Mesendoderm (in vitro differentiated cells): ENCODE measurements at regions not wholly inside any gene's neighbourhood (a gene's known extent, or its start where the extent isn't known, plus 50 kb on each side); places are given as distances from the start of the nearest gene placed in this dataset.

Experiments
- DNase-seq: peaks from one replicate; pipeline ENCODE4 v3.0.0; 2013
- H2AK5ac ChIP-seq: 2 replicates; pipeline ENCODE4 v1.6.1; 2013; ENCODE audit warnings: low read length, inconsistent platforms
- H2BK120ac ChIP-seq: 2 replicates; pipeline ENCODE4 v1.6.1; 2013; ENCODE audit warnings: low read depth, mild to moderate bottlenecking, low read length, moderate library complexity, mixed read lengths
- H2BK15ac ChIP-seq: replicated peaks from 2 replicates; pipeline ENCODE4 v1.6.1; 2013; ENCODE audit warnings: low read depth, mild to moderate bottlenecking, moderate library complexity
- H2BK5ac ChIP-seq: 2 replicates; pipeline ENCODE4 v1.6.1; 2013; ENCODE audit warnings: low read length, inconsistent platforms
- H3K18ac ChIP-seq: 2 replicates; pipeline ENCODE4 v1.6.1; 2013; ENCODE audit warnings: mild to moderate bottlenecking, low read length, mixed read lengths
- H3K23ac ChIP-seq: one replicate; pipeline ENCODE4 v1.6.1; 2013; ENCODE audit warnings: low read length
- H3K27ac ChIP-seq: 2 replicates; pipeline ENCODE4 v1.5.1; 2013; ENCODE audit warnings: low read depth, mild to moderate bottlenecking, inconsistent platforms, low read length, moderate library complexity
- H3K27me3 ChIP-seq: 2 replicates; pipeline ENCODE4 v1.6.1; 2013; ENCODE audit warnings: low read length, control low read depth, mild to moderate bottlenecking, inconsistent platforms; ENCODE audit not compliant: insufficient read depth, poor library complexity
- H3K36me3 ChIP-seq: 2 replicates; pipeline ENCODE4 v1.6.1; 2013; ENCODE audit warnings: low read length, inconsistent platforms; ENCODE audit not compliant: control insufficient read depth, insufficient read depth
- H3K4ac ChIP-seq: one replicate; pipeline ENCODE4 v1.6.1; 2013; ENCODE audit warnings: low read depth, mild to moderate bottlenecking, low read length, moderate library complexity
- H3K4me1 ChIP-seq: 2 replicates; pipeline ENCODE4 v1.6.1; 2013; ENCODE audit warnings: low read depth, low read length, inconsistent platforms; ENCODE audit not compliant: control insufficient read depth
- H3K4me2 ChIP-seq: 2 replicates; pipeline ENCODE4 v1.6.1; 2013; ENCODE audit warnings: low read length
- H3K4me3 ChIP-seq: 2 replicates; pipeline ENCODE4 v1.5.1; 2013; ENCODE audit warnings: mild to moderate bottlenecking, low read length
- H3K56ac ChIP-seq: one replicate; pipeline ENCODE4 v1.6.1; 2013; ENCODE audit warnings: low read length
- H3K79me1 ChIP-seq: 2 replicates; pipeline ENCODE4 v1.6.1; 2013; ENCODE audit warnings: low read length, inconsistent platforms
- H3K79me2 ChIP-seq: 2 replicates; pipeline ENCODE4 v1.6.1; 2013; ENCODE audit warnings: mild to moderate bottlenecking, low read length; ENCODE audit not compliant: control insufficient read depth, insufficient read depth
- H3K9ac ChIP-seq: 2 replicates; pipeline ENCODE4 v1.6.1; 2013; ENCODE audit warnings: low read length, inconsistent platforms
- H4K5ac ChIP-seq: one replicate; pipeline ENCODE4 v1.6.1; 2013; ENCODE audit warnings: low read length
- H4K8ac ChIP-seq: one replicate; pipeline ENCODE4 v1.6.1; 2013; ENCODE audit warnings: low read depth, mild to moderate bottlenecking, control low read depth, low read length, moderate library complexity
- WGBS: extraction: QIAGEN DNeasy Blood & Tissue Kit; methylation state at CpG from one replicate; pipeline ENCODE4 v1.1.7; 2013; ENCODE audit warnings: low lambda C conversion rate, missing lambda C conversion rate; ENCODE audit not compliant: insufficient coverage; ENCODE audit errors: extremely low coverage; 5-methylcytosine and 5-hydroxymethylcytosine counted together

DNA sequence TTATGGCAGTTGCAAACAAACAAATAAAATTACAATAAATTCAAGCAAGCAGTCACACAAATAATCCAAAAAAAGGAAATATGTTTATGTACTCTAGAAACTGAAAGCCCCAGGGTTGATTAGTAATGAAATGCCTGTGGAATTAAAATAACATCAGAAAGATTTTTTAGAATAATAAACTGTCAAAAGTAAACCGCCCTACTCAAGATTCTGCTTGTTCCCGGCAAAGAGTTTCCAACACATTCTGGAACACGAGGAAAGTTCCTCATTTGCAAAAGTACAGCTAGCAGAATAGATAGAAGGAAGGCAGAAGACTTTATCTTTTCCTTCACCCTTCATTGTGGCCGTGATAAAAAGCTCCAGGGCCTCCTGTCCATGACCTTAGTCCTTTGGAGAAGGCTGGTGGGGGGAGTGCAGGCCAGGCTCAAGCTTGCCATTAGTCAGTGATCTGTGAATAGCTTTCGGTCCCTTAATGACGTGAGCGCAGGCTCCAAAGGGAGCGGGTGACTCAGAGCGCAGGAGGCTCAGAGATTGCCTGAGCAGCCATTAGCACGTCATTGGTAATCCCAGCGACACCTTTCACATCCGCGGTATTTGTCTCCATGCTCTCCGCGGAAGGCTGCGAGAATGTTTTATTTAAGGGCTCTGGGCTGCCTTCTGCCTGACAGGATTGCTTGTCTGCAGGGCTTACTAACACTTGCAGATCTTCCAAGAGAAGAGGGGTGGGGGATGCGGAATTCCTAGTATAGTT is 458.3 kb downstream of the METTL15 start:
- Histone ChIP-seq H3K4me3 (no peak overlapping the region), H2AK5ac (no peak overlapping the region), H3K56ac (peak overlapping the region; percentile 22), H4K5ac (no peak overlapping the region), H3K27ac (peak overlapping the region; percentile 61), H3K4me1 (peaks cover 2% of the 10 kb centered on the region), H3K36me3 (no peaks in the 10 kb centered on the region), H3K27me3 (no peaks in the 10 kb centered on the region), H2BK5ac (no peak overlapping the region), H3K79me1 (no peaks in the 10 kb centered on the region), H2BK15ac (no peak overlapping the region), H3K18ac (no peak overlapping the region), H3K79me2 (no peaks in the 10 kb centered on the region), H4K8ac (no peak overlapping the region), H3K4me2 (no peak overlapping the region), H2BK120ac (no peak overlapping the region), H3K23ac (no peak overlapping the region), H3K9ac (no peak overlapping the region), H3K4ac (no peak overlapping the region)
- no CpG with 5 or more reads among the region's 17 CpGs for WGBS
- DNase-seq, result peak; percentile 99

DNA sequence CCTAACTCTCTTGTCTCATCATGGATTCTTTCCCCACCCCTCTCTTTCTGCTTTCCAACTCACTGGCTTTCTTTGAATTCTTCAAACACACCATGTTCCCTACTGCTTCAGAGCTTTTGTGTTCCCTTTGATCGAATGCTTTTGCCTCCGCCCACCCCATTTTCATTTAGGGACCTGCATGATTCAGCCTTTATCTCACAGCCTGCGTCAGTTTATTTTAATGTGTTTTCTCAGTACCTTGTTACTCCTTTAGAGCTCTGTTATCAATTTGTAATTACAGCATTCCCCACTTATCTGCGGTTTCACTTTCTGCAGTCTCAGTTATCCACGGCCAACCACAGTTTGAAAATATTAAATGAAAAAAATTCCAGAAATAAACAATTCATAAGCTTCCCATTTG is 451.3 kb downstream of the METTL15 start:
- Histone ChIP-seq H3K27me3 (peaks cover 3% of the 10 kb centered on the region), H2AK5ac (no peak overlapping the region), H3K4me1 (no peaks in the 10 kb centered on the region), H2BK5ac (no peak overlapping the region), H2BK15ac (no peak overlapping the region), H3K79me2 (no peaks in the 10 kb centered on the region), H2BK120ac (no peak overlapping the region), H3K27ac (no peak overlapping the region), H3K4ac (no peak overlapping the region), H4K8ac (no peak overlapping the region), H3K9ac (no peak overlapping the region), H3K4me3 (no peak overlapping the region), H4K5ac (no peak overlapping the region), H3K79me1 (no peaks in the 10 kb centered on the region), H3K4me2 (no peak overlapping the region), H3K18ac (no peak overlapping the region), H3K56ac (no peak overlapping the region), H3K23ac (no peak overlapping the region), H3K36me3 (no peaks in the 10 kb centered on the region)
- no CpG with 5 or more reads among the region's 5 CpGs for WGBS
- DNase-seq, result peak; percentile 59

DNA sequence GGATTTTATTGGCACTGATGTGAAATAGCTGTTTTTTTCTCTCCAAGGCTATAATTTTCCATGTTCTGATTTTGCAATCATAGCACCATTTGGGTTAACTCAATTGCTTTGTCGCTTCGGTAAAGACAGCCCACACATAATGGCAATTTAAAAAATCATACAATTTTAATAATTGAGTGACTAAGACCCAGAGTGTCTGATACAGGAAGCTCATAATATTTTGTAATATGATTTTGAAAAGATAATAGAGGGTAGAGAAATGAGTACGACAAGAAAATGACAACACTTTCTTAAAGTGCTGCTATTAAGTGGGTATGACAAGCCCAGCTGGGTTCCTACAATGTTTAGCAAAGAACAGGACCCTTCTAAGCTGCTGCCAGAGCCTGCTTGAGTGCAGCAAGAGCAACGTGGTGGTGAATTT is 439.1 kb downstream of the METTL15 start:
- Histone ChIP-seq H3K79me1 (no peaks in the 10 kb centered on the region), H3K27me3 (no peaks in the 10 kb centered on the region), H3K4ac (no peak overlapping the region), H2AK5ac (no peak overlapping the region), H3K79me2 (no peaks in the 10 kb centered on the region), H3K23ac (no peak overlapping the region), H4K5ac (no peak overlapping the region), H3K9ac (no peak overlapping the region), H3K27ac (no peak overlapping the region), H3K36me3 (no peaks in the 10 kb centered on the region), H3K4me2 (no peak overlapping the region), H3K18ac (no peak overlapping the region), H3K4me1 (no peaks in the 10 kb centered on the region), H4K8ac (no peak overlapping the region), H2BK120ac (no peak overlapping the region), H2BK15ac (no peak overlapping the region), H3K56ac (no peak overlapping the region), H2BK5ac (no peak overlapping the region), H3K4me3 (no peak overlapping the region)
- no CpG with 5 or more reads among the region's 4 CpGs for WGBS
- no peak for DNase-seq

DNA sequence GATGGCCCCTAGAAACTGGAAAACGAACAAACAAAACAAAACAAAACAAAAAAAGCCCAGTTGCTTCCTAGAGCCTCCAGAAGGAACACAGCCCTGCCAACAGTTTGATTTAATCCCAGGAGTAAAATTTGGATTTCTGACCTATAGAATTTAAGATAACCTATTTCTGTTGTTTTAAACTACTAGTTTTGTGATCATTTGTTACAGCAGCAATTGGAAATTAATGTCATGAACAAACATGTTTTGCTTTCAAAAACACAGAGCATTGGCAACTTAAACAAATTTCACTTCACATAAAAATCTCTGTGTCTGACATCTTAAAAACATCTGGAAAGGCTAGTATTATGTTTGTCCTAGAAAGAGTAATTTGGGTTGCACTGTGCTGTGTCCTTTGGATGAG is 437.3 kb downstream of the METTL15 start:
- no peak overlapping the region for H3K18ac ChIP-seq
- no peak overlapping the region for H3K4ac ChIP-seq
- H3K79me1 ChIP-seq, result no peaks in the 10 kb centered on the region
- H3K27ac ChIP-seq, result no peak overlapping the region
- H3K4me1 ChIP-seq, result no peaks in the 10 kb centered on the region
- H2BK5ac ChIP-seq, result no peak overlapping the region
- no peak overlapping the region for H2AK5ac ChIP-seq
- H3K23ac ChIP-seq, result no peak overlapping the region
- WGBS, result no CpG with 5 or more reads among the region's 1 CpG
- no peak overlapping the region for H3K9ac ChIP-seq
- H3K56ac ChIP-seq, result no peak overlapping the region
- DNase-seq, result no peak
- no peak overlapping the region for H3K4me2 ChIP-seq
- no peak overlapping the region for H3K4me3 ChIP-seq
- no peaks in the 10 kb centered on the region for H3K36me3 ChIP-seq
- no peak overlapping the region for H2BK15ac ChIP-seq
- no peak overlapping the region for H4K8ac ChIP-seq
- no peaks in the 10 kb centered on the region for H3K79me2 ChIP-seq
- no peak overlapping the region for H4K5ac ChIP-seq
- no peaks in the 10 kb centered on the region for H3K27me3 ChIP-seq
- H2BK120ac ChIP-seq, result no peak overlapping the region

DNA sequence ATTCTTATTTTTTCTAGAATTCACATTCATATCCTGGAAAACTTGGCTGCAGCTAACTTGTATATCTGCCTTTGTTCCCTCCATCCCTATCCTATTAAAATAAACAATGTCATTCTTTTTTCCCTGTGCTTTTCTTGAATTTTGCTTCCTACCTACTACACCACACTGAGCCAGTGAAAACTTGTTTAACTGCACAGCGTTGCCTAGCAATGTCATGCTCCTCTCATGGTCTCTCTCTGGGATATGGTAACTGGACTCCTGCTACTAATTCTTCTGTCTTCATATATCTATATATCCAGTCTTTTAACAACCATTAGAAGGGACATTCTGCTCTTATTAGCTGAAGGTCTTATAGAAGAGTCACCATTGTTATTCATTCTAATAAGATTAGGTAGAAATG is 434.4 kb downstream of the METTL15 start:
- no peak overlapping the region for H3K4ac ChIP-seq

More for the DNA sequence above, 434.4 kb downstream of the METTL15 start:
- Histone ChIP-seq H4K5ac (no peak overlapping the region), H3K36me3 (no peaks in the 10 kb centered on the region), H3K27ac (no peak overlapping the region), H2BK15ac (no peak overlapping the region), H3K9ac (no peak overlapping the region), H3K56ac (no peak overlapping the region), H3K4me1 (no peaks in the 10 kb centered on the region), H3K18ac (no peak overlapping the region), H2BK5ac (no peak overlapping the region), H3K4me2 (no peak overlapping the region), H3K4me3 (no peak overlapping the region), H3K27me3 (no peaks in the 10 kb centered on the region), H3K79me2 (no peaks in the 10 kb centered on the region), H3K23ac (no peak overlapping the region), H2BK120ac (no peak overlapping the region), H4K8ac (no peak overlapping the region), H3K79me1 (no peaks in the 10 kb centered on the region), H2AK5ac (no peak overlapping the region)
- DNase-seq, result no peak
- no CpG with 5 or more reads among the region's 1 CpG for WGBS
